NT2/D1 (cell line): ENCODE measurements at regions not wholly inside any gene's neighbourhood (a gene's known extent, or its start where the extent isn't known, plus 50 kb on each side); places are given as distances from the start of the nearest gene placed in this dataset.
"Not testable (repeated sequence)": the region's sequence is repeated elsewhere in the genome, so short reads cannot be mapped to it uniquely, and the experiment has no call there.

Experiments
- SUZ12 ChIP-seq: IDR thresholded peaks from 2 replicates; pipeline ENCODE4 v1.6.1; 2011; ENCODE audit not compliant: insufficient read length, insufficient read depth; ENCODE audit errors: extremely low read depth
- ZNF274 ChIP-seq: IDR thresholded peaks from 2 replicates; pipeline ENCODE4 v1.6.1; 2011; ENCODE audit warnings: mild to moderate bottlenecking, low read depth, low read length

DNA sequence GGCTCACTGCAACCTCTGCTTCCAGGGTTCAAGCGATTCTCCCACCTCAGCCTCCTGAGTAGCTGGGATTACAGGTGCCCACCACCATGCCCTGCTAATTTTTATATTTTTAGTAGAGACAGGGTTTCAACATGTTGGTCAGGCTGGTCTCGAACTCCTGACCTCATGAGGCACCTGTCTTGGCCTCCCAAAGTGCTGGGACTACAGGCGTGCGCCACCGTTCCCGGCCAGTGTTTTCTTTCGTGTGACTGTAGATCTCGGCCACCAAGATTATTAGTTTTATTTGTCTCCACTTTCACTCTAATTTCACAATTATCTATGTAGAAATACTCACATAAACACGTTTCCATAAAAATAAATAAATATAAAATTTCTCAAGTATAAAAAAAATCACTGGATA is 665.4 kb upstream of the RAG2 start:
- TF ChIP-seq ZNF274, SUZ12: not testable (repeated sequence)
